Neutrophil (primary cell): ENCODE measurements at regions not wholly inside any gene's neighbourhood (a gene's known extent, or its start where the extent isn't known, plus 50 kb on each side); places are given as distances from the start of the nearest gene placed in this dataset.

Experiments used
- H3K27ac ChIP-seq: fragments of 200-600 bp; sonication (generic); 2 replicates; pipeline ENCODE4 v1.5.1; 2016; ENCODE audit warnings: mild to moderate bottlenecking, moderate library complexity
- H3K27me3 ChIP-seq: fragments of 200-600 bp; sonication (generic); 2 replicates; pipeline ENCODE4 v1.6.0; 2016; ENCODE audit warnings: mild to moderate bottlenecking
- H3K36me3 ChIP-seq: fragments of 200-600 bp; sonication (generic); 2 replicates; pipeline ENCODE4 v1.5.1; 2017
- H3K4me1 ChIP-seq, 2 experiments: fragments of 200-600 bp in 1 of 2; sonication (generic) in 1 of 2; 1 replicate in 1 of 2; 2 replicates in 1 of 2; pipeline versions ENCODE4 v1.5.1 to v1.6.1; 2013 to 2016; ENCODE audit warnings: low read depth in 1 of 2, low read length in 1 of 2, mild to moderate bottlenecking in 1 of 2, moderate library complexity in 1 of 2; ENCODE audit not compliant: control insufficient read depth in 1 of 2, insufficient read depth in 1 of 2
- H3K4me3 ChIP-seq, 2 experiments: fragments of 200-600 bp in 1 of 2; sonication (generic) in 1 of 2; 1 replicate in 1 of 2; 2 replicates in 1 of 2; pipeline ENCODE4 v1.5.1; 2013 to 2016; ENCODE audit warnings: low read depth in 1 of 2, low read length in 1 of 2, mild to moderate bottlenecking in 1 of 2, moderate library complexity in 1 of 2
- H3K9me3 ChIP-seq: fragments of 200-600 bp; sonication (generic); 2 replicates; pipeline ENCODE4 v1.5.1; 2016
- CTCF ChIP-seq: fragments of 200-600 bp; sonication (generic); IDR thresholded peaks from 2 replicates; pipeline ENCODE4 v1.5.1; 2016; ENCODE audit warnings: antibody characterized with exemption

- Histone ChIP-seq H3K4me1 (peaks cover 19 to 22% of the 10 kb centered on the region in 2 experiments), H3K27me3 (peaks cover 12% of the 10 kb centered on the region), H3K27ac (no peak overlapping the region), H3K4me3 (no peak overlapping the region), H3K36me3 (no peaks in the 10 kb centered on the region), H3K9me3 (no peaks in the 10 kb centered on the region)
- no peak for TF ChIP-seq CTCF
These were observed 76.8 kb upstream of the AKT3 start for GRCh38 chr1:243926803-243927245.

GRCh38 chr1:243926299-243926698, 76.3 kb upstream of the AKT3 start:
- Histone ChIP-seq H3K9me3 (no peaks in the 10 kb centered on the region), H3K27ac (no peak overlapping the region), H3K4me1 (peaks cover 19 to 22% of the 10 kb centered on the region in 2 experiments), H3K4me3 (no peak overlapping the region), H3K27me3 (peaks cover 12% of the 10 kb centered on the region), H3K36me3 (no peaks in the 10 kb centered on the region)
- TF ChIP-seq CTCF = no peak

GRCh38 chr1:243924588-243925349, 74.7 kb upstream of the AKT3 start:
- Histone ChIP-seq H3K4me1 (peaks cover 19 to 22% of the 10 kb centered on the region in 2 experiments), H3K27me3 (peaks cover 24% of the 10 kb centered on the region), H3K27ac (no peak overlapping the region), H3K4me3 (no peak overlapping the region), H3K9me3 (no peaks in the 10 kb centered on the region), H3K36me3 (no peaks in the 10 kb centered on the region)
- no peak for TF ChIP-seq CTCF

GRCh38 chr1:243924188-243924587, 74.1 kb upstream of the AKT3 start:
- Histone ChIP-seq H3K36me3 (no peaks in the 10 kb centered on the region), H3K27ac (no peak overlapping the region), H3K27me3 (peaks cover 30% of the 10 kb centered on the region), H3K9me3 (no peaks in the 10 kb centered on the region), H3K4me3 (no peak overlapping the region), H3K4me1 (peaks cover 19 to 22% of the 10 kb centered on the region in 2 experiments)
- no peak for TF ChIP-seq CTCF

- no peaks in the 10 kb centered on the region for H3K9me3 ChIP-seq
- peaks cover 19 to 22% of the 10 kb centered on the region in 2 experiments for H3K4me1 ChIP-seq
- no peak for TF ChIP-seq CTCF
- H3K36me3 ChIP-seq = no peaks in the 10 kb centered on the region
- H3K27me3 ChIP-seq = peaks cover 36% of the 10 kb centered on the region
- H3K4me3 ChIP-seq = no peak overlapping the region
- no peak overlapping the region for H3K27ac ChIP-seq
These were observed 73.5 kb upstream of the AKT3 start for GRCh38 chr1:243923292-243924171.
